Activated naive CD4-positive, alpha-beta T cell treated with anti-CD3 and anti-CD28 coated beads, Interleukin-2, amount 50 U/mL, for 24 hours (primary cell): ENCODE measurements at regions not wholly inside any gene's neighbourhood (a gene's known extent, or its start where the extent isn't known, plus 50 kb on each side); places are given as distances from the start of the nearest gene placed in this dataset.

Experiments
- H3K27ac Mint-ChIP-seq: one replicate; pipeline ENCODE4 v1.8.0; 2021; ENCODE audit warnings: mild to moderate bottlenecking, mixed read lengths
- H3K27me3 Mint-ChIP-seq: one replicate; pipeline ENCODE4 v1.8.0; 2021; ENCODE audit warnings: mixed read lengths
- H3K36me3 Mint-ChIP-seq: one replicate; pipeline ENCODE4 v1.8.0; 2021; ENCODE audit warnings: mixed read lengths
- H3K4me1 Mint-ChIP-seq: one replicate; pipeline ENCODE4 v1.8.0; 2021; ENCODE audit warnings: mixed read lengths
- H3K4me3 Mint-ChIP-seq: one replicate; pipeline ENCODE4 v1.8.0; 2021; ENCODE audit warnings: mild to moderate bottlenecking, mixed read lengths
- H3K9me3 Mint-ChIP-seq: one replicate; pipeline ENCODE4 v1.8.0; 2021; ENCODE audit warnings: mixed read lengths

DNA sequence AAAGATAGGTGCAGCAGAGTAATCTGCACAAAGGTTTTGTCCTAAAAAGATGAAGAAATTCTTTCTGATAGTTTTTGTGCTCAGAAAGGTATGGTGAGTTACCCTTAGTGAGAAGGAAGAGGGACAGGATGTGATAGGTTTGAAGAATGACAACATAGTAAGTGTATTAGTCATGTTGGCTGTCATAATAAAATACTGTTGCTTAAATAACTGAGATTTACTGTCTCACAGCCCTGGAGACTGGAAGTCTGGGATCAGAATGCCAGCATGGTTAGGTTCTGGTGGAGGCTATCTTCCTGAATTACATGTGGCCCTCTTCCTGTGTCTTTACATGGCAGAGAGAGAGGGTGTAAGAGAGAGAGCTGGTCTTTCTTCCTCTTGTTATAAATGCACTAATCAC is 965.2 kb downstream of the TTLL7 start:
- peaks cover 9% of the 10 kb centered on the region for H3K27me3 Mint-ChIP-seq
- H3K4me1 Mint-ChIP-seq: no peaks in the 10 kb centered on the region
- H3K27ac Mint-ChIP-seq: no peak overlapping the region
- peaks cover 12% of the 10 kb centered on the region for H3K9me3 Mint-ChIP-seq
- H3K4me3 Mint-ChIP-seq: no peak overlapping the region
- H3K36me3 Mint-ChIP-seq: no peaks in the 10 kb centered on the region

DNA sequence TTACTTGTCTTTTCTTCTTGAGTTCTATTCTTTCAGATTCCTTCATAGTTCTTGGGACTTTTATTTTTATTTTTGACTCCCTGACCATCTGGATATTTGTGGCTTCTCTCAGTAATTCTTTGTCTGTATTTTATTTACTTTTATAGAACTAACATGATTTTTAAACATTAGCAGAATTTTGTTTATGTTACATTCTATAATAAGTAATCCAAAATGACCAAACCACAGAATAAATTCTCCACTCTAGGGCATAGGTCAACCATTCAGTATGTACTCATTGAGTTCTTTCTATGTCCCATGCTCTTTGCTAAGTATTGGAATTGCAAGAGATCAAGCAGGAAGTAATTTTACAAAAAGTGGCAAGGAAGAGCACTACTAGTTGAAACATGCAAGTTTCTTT is 969.0 kb downstream of the TTLL7 start:
- H3K4me1 Mint-ChIP-seq: no peaks in the 10 kb centered on the region
- peaks cover 12% of the 10 kb centered on the region for H3K9me3 Mint-ChIP-seq
- H3K27ac Mint-ChIP-seq: no peak overlapping the region
- no peaks in the 10 kb centered on the region for H3K36me3 Mint-ChIP-seq
- H3K27me3 Mint-ChIP-seq: peaks cover 9% of the 10 kb centered on the region
- H3K4me3 Mint-ChIP-seq: no peak overlapping the region

DNA sequence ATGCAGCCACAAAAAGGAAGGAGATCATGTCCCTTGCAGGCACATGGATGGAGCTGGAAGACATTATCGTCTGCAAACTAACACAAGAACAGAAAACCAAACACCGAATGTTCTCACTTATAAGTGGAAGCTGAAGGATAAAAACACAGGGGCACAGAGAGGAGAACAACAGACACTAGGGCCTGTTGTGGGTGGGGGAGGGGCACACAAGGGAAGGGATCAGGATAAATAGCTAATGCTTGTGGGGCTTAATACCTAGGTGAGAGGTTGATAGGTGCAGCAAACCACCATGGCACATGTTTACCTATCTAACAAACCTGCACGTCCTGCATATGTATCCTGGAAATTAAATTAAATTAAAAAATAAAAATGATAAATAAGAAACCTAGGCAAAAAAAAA is 969.9 kb downstream of the TTLL7 start:
- Mint-ChIP-seq H3K4me3 (no peak overlapping the region), H3K9me3 (peaks cover 10% of the 10 kb centered on the region), H3K27me3 (peaks cover 9% of the 10 kb centered on the region), H3K27ac (no peak overlapping the region), H3K4me1 (no peaks in the 10 kb centered on the region), H3K36me3 (no peaks in the 10 kb centered on the region)

DNA sequence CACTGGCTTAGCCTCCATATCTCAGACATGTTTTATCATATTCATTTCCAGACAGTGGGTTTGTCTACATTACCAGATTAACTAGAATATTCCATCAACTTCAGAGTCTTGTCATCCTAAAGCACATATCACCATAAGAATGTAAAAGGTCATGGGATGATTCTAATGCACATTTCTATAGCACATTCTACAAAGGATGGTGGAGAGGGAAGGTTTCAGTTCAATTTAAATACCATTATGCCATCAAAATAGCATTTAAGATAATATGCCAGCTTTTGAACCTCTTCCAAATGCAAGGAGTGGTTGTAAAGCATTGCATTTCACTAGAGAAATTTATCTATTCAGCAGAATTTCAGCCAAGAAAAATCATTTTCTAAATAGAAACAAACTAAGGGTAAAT is 970.5 kb downstream of the TTLL7 start:
- H3K4me1 Mint-ChIP-seq: no peaks in the 10 kb centered on the region
- H3K27me3 Mint-ChIP-seq: peaks cover 8% of the 10 kb centered on the region
- peaks cover 5% of the 10 kb centered on the region for H3K9me3 Mint-ChIP-seq
- no peak overlapping the region for H3K27ac Mint-ChIP-seq
- no peaks in the 10 kb centered on the region for H3K36me3 Mint-ChIP-seq
- H3K4me3 Mint-ChIP-seq: no peak overlapping the region

DNA sequence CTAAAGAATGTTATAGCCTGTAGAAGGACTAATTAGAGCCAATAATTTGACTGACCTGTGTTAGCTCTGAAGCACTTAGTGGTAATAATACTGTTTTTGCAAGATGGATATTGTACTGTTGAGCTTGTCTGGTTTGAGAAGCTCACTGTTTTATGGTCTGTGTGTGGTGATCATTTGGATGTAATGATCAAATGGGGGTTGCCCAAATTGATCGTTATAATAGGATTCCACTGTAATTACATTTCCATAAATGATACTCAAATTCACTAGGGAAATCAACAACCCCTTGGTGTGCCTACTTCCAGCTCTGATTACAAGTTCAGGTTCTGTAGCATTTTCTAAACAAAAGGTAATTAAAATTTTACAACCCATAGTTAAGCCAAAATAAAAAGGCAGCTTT is 971.4 kb downstream of the TTLL7 start:
- peaks cover 3% of the 10 kb centered on the region for H3K27me3 Mint-ChIP-seq
- no peak overlapping the region for H3K4me3 Mint-ChIP-seq
- no peak overlapping the region for H3K27ac Mint-ChIP-seq
- no peaks in the 10 kb centered on the region for H3K9me3 Mint-ChIP-seq
- H3K36me3 Mint-ChIP-seq: no peaks in the 10 kb centered on the region
- H3K4me1 Mint-ChIP-seq: no peaks in the 10 kb centered on the region

DNA sequence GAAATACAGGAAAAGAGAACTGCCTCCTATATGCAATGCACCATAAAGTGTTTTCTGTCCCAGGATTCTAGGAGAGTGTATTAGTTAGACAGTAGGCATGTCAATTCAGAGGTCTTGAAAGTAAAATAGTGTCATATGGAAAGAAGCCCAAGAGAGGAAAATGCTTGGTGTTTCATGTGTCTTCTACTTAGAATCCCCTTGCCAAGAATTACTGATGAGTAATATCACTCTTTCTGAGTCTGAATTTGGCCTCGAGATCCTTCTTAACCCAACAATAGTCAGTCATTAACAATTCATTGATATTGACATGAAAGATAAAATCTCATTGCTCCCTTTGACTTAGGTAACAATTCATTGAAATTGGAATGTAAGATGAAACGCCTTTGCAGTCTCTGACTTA is 972.2 kb downstream of the TTLL7 start:
- Mint-ChIP-seq H3K4me3 (no peak overlapping the region), H3K4me1 (no peaks in the 10 kb centered on the region), H3K27ac (no peak overlapping the region), H3K36me3 (no peaks in the 10 kb centered on the region), H3K9me3 (no peaks in the 10 kb centered on the region), H3K27me3 (peaks cover 3% of the 10 kb centered on the region)

DNA sequence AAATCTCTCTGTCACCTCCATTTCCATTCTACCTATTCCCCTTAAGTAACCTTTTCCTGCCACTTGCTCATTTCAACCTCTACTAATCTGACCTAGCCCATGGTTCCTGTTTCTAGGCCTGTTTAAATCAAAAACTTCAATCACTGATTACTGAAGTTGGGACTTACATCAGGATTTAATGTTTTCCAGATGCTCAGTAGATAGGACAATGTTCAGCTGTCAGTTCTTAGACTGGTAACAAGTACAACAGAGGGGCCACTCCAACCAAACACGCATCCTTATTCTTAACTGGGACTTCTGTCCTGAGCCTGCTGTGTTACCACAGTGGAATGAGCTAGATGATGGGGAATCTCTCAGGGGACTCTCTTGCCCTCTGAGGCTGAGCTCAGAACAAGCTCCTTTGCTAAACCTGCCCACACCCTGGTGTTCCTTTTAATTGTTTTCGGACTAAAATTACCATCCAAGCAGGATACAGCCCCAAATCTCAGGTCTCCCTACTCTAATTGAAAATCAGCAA is 974.6 kb downstream of the TTLL7 start:
- Mint-ChIP-seq H3K4me1 (no peaks in the 10 kb centered on the region), H3K27me3 (no peaks in the 10 kb centered on the region), H3K9me3 (peaks cover 7% of the 10 kb centered on the region), H3K4me3 (no peak overlapping the region), H3K27ac (no peak overlapping the region), H3K36me3 (no peaks in the 10 kb centered on the region)

DNA sequence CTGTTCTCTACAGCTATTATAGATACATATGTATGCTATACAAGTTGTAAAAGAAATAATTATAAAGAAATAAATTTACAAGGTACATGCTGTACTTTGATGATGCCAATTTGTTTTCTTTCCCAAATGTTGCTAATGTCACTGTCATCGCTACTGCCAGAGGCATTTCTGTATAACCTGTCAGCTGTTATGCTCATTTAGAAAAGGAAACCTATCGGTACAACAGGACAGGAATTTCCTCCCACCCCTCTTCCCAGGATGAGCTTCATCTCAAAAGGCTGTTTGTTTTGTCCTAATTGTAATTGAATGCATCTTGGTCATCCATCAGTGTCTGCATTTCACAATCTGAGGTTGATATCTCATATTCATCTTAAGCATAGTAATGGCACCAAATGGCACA is 975.7 kb downstream of the TTLL7 start:
- no peak overlapping the region for H3K27ac Mint-ChIP-seq
- H3K27me3 Mint-ChIP-seq: no peaks in the 10 kb centered on the region
- no peak overlapping the region for H3K4me3 Mint-ChIP-seq
- H3K4me1 Mint-ChIP-seq: no peaks in the 10 kb centered on the region
- no peaks in the 10 kb centered on the region for H3K36me3 Mint-ChIP-seq
- peaks cover 7% of the 10 kb centered on the region for H3K9me3 Mint-ChIP-seq

DNA sequence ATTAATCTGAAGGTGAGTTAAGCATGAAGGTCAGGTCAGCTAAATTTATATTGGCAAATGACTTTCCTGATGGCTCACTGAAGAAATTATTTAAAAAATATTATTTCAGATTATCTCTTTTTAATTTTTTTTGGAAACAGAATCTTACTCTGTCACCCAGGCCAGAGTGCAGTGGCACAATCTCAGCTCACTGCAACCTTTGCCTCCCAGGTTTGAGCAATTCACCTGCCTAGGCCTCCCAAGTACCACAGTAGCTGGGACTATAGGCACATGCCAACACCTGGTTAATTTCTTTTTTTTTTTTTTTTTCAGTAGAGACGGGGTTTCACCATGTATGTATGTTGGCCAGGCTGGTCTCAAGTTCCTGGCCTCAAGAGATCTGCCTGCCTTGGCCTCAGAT is 976.7 kb downstream of the TTLL7 start:
- H3K4me3 Mint-ChIP-seq: no peak overlapping the region
- no peak overlapping the region for H3K27ac Mint-ChIP-seq
- H3K9me3 Mint-ChIP-seq: peaks cover 7% of the 10 kb centered on the region
- H3K27me3 Mint-ChIP-seq: no peaks in the 10 kb centered on the region
- no peaks in the 10 kb centered on the region for H3K4me1 Mint-ChIP-seq
- H3K36me3 Mint-ChIP-seq: no peaks in the 10 kb centered on the region

DNA sequence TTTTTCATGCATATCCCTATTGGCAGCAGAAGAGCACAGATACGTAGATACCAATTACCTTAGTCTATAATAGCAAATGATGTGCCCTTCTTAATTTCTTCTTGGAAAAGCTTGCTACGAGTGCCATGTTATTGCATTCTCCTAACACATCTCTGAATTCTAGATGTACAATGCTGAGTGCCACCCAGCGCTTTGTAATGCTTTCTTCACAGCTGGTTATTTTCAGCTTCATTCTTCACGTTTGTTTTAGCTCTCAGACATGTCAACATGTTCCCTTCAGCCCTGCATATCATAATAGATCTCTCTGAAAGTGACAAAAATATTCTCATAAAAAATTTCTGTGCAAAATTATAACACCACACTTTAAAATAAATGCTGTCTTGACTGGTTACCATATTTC is 981.2 kb downstream of the TTLL7 start:
- Mint-ChIP-seq H3K9me3 (peaks cover 7% of the 10 kb centered on the region), H3K27ac (no peak overlapping the region), H3K36me3 (no peaks in the 10 kb centered on the region), H3K4me1 (no peaks in the 10 kb centered on the region), H3K27me3 (peaks cover 5% of the 10 kb centered on the region), H3K4me3 (no peak overlapping the region)

DNA sequence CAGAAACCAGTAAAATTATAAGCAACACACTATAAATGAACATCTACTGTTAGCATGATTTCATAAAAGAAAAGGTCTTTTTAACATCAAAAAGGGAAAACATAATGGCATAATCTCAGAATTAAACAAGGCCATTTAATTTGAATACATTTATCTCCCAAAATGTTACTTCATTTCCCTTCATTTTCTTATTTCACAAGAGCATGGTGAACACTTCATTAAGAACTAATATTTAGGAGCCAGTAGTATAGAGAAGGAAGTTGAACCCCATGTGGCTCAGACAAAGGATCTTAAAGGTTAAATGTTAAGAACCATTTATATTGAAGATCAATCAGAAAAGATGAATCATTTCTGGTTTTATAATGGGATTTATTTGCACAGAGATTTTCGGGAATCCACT is 981.7 kb downstream of the TTLL7 start:
- Mint-ChIP-seq H3K36me3 (no peaks in the 10 kb centered on the region), H3K9me3 (peaks cover 7% of the 10 kb centered on the region), H3K4me1 (no peaks in the 10 kb centered on the region), H3K27me3 (peaks cover 5% of the 10 kb centered on the region), H3K4me3 (no peak overlapping the region), H3K27ac (no peak overlapping the region)

DNA sequence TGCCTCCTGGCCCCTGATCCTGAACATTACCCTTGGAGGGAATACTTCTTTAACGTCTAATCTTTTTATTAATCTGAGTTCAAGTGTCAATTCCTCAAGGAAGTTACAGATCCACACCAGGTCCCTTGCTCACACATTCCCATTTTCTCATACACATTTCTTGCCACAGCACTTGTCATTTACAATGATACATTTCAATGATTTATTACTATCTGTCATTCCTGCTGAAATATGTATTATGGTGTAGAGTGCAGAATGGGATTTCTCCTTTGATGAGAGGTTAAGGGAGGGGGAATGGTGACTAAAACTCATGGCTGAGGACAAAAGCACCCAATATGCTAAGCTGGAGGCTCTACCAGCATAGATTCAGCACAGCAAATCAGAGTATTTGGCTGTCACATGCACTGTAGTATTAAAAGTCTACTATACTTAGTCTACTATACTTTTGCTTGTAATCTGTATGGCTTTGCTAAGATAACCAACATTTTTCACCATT is 982.5 kb downstream of the TTLL7 start:
- Mint-ChIP-seq H3K27ac (no peak overlapping the region), H3K27me3 (peaks cover 5% of the 10 kb centered on the region), H3K9me3 (peaks cover 7% of the 10 kb centered on the region), H3K4me3 (no peak overlapping the region), H3K4me1 (no peaks in the 10 kb centered on the region), H3K36me3 (no peaks in the 10 kb centered on the region)

DNA sequence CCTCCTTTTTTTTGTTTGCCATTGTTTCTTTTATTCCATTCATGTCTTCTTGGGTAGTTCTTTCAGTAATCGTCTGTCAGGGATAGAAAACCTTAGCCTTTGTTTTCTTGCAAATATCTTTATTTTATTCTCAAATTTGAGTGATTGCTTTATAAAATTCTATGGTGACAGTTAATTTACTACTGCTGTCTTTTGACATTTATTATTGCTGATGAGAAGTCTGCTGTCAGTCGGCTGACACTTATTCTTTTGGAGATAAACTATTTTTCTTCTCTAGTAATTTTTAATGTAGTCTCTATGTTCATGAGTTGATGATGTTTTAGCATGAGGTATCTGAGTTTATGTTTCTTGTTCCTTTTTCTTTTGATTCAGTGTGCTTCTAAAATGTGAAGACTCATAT is 983.8 kb downstream of the TTLL7 start:
- H3K4me3 Mint-ChIP-seq: no peak overlapping the region
- H3K9me3 Mint-ChIP-seq: peaks cover 5% of the 10 kb centered on the region
- H3K27me3 Mint-ChIP-seq: peaks cover 5% of the 10 kb centered on the region
- no peaks in the 10 kb centered on the region for H3K4me1 Mint-ChIP-seq
- no peak overlapping the region for H3K27ac Mint-ChIP-seq
- no peaks in the 10 kb centered on the region for H3K36me3 Mint-ChIP-seq

DNA sequence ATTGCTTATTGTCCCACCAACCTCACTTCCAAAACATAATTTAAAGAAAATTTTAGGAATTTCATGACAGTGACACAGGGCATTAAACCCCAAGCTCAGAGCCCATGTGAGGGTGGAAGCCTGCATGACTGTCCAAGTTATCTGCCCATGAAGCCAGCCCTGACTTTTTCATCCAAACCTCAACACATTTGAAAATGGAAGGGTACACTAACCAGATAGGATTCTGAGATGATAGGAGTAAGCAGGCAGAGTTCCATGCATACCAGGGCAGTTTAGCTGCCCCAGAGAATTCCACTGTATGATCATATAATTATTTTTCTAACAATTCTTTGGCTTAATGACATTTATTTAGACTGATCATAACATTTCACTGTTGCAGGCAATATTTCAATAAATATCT is 986.0 kb downstream of the TTLL7 start:
- peaks cover 1% of the 10 kb centered on the region for H3K36me3 Mint-ChIP-seq

DNA sequence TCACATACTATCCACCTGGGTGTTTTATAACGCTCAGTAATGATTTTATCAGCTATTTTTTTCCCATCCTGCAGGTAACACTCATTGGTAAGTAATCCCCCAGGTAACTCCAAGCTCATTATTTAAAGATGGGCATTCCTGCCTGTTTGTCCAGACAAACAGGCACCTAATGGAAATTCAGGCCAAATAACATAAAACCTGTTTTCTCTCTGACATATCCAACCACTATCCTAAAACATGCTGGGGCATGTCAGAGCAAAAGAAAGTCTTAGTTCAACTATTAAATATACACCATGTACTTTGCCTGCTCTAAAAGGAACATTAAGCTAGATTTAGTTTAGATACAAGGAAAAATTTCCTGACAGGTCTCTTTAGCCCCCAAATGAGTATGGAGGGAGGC is 987.7 kb downstream of the TTLL7 start:
- Mint-ChIP-seq H3K9me3 (no peaks in the 10 kb centered on the region), H3K27me3 (peaks cover 5% of the 10 kb centered on the region), H3K27ac (no peak overlapping the region), H3K4me1 (no peaks in the 10 kb centered on the region), H3K4me3 (no peak overlapping the region), H3K36me3 (peaks cover 1% of the 10 kb centered on the region)

More for the DNA sequence above, 986.0 kb downstream of the TTLL7 start:
- Mint-ChIP-seq H3K27me3 (peaks cover 5% of the 10 kb centered on the region), H3K4me1 (no peaks in the 10 kb centered on the region), H3K9me3 (no peaks in the 10 kb centered on the region), H3K27ac (no peak overlapping the region), H3K4me3 (no peak overlapping the region)

DNA sequence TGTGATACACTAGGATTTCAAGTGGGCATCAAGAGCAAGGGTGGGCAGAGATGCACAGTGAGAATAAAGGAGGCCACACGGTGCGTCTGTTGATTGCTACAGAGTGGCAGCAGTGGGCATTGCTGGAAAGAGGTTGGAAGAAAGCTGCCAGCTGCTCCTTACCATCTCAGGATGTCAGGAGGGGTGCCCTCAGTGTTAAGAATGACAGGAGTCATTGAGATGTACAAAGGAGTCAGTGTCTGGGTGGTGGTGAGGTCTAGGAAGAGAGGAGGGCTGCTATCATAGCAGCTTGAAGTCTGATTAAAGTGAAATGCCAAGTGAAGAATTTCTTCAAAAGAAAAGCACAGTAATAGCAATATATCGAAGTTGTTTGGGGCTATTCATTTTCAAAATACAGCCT is 992.7 kb downstream of the TTLL7 start:
- Mint-ChIP-seq H3K27me3 (no peaks in the 10 kb centered on the region), H3K27ac (no peak overlapping the region), H3K4me1 (no peaks in the 10 kb centered on the region), H3K36me3 (peaks cover 1% of the 10 kb centered on the region), H3K9me3 (no peaks in the 10 kb centered on the region), H3K4me3 (no peak overlapping the region)

DNA sequence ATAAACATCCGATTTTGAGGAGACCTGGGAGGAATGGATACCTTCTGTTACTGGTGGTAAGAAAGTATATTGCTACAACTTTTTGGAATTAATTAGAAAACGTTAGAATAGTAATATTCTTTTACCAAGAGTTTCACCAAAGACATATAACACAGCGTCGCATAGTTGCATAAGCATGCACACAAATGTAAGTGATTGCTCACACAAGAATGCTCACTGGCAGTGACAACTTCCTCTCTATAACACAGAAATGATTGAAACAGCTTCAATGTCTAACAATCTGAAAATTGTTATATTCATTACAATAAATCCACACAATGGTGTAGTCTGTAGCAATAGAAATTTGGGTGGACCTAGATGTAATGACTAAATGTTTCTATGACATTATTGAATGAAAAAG is 998.6 kb downstream of the TTLL7 start:
- Mint-ChIP-seq H3K4me3 (no peak overlapping the region), H3K9me3 (no peaks in the 10 kb centered on the region), H3K27ac (no peak overlapping the region), H3K27me3 (peaks cover 1% of the 10 kb centered on the region), H3K4me1 (no peaks in the 10 kb centered on the region), H3K36me3 (no peaks in the 10 kb centered on the region)
